Endothelial cell of umbilical vein (primary cell): ENCODE measurements at regions not wholly inside any gene's neighbourhood (a gene's known extent, or its start where the extent isn't known, plus 50 kb on each side); places are given as distances from the start of the nearest gene placed in this dataset.
"Not testable (repeated sequence)": the region's sequence is repeated elsewhere in the genome, so short reads cannot be mapped to it uniquely, and the experiment has no call there.

ENCODE experiments used
- BruUV-seq: library from RNA; stranded (reverse); fragments of 400-500 nt; replicated peaks from 2 replicates; lab custom pipeline; 2021; lab: Mats Ljungman, UMichigan
- CTCF ChIA-PET: fragments of 300-600, 350-600 bp; sonication (Branson Sonifier 250); formaldehyde crosslinking; loops from one replicate; lab custom pipeline; 2021; ENCODE audit warnings: antibody characterized with exemption, inconsistent platforms; lab: Charles Lee
- POLR2A ChIA-PET: fragments of 300-600, 350-600 bp; sonication (Branson Sonifier 250); formaldehyde crosslinking; loops from one replicate; lab custom pipeline; 2021; ENCODE audit warnings: antibody characterized with exemption, inconsistent platforms; lab: Charles Lee
- DNase-seq: peaks from one replicate; pipeline ENCODE4 v3.0.0-alpha.2; 2011; ENCODE audit warnings: low read depth, low spot score
- FAIRE-seq: peaks from 2 replicates; lab custom pipeline; 2011; peaks lifted over from hg19 to GRCh38; lab: Jason Lieb, UNC
- H2AFZ ChIP-seq: 2 replicates; pipeline ENCODE4 v1.6.0; 2012; ENCODE audit warnings: low read depth, low read length, control low read depth, inconsistent platforms
- H3K27ac ChIP-seq: 2 replicates; pipeline ENCODE4 v1.5.1; 2011; ENCODE audit warnings: low read depth, mild to moderate bottlenecking, control low read depth, low read length, moderate library complexity; ENCODE audit not compliant: insufficient read depth
- H3K27me3 ChIP-seq, 2 experiments: 2 replicates each; pipeline versions ENCODE4 v1.6.0 to v1.6.1; 2011; ENCODE audit warnings: low read length in 2 of 2, mixed read lengths in 1 of 2; ENCODE audit not compliant: control insufficient read depth in 2 of 2, insufficient read depth in 2 of 2
- H3K36me3 ChIP-seq, 2 experiments: 2 replicates in 1 of 2; 3 replicates in 1 of 2; pipeline ENCODE4 v1.5.1; 2011; ENCODE audit warnings: low read length in 2 of 2, mild to moderate bottlenecking in 1 of 2, moderate library complexity in 1 of 2; ENCODE audit not compliant: control insufficient read depth in 2 of 2, insufficient read depth in 2 of 2; ENCODE audit errors: extremely low read depth in 1 of 2
- H3K4me1 ChIP-seq: 3 replicates; pipeline ENCODE4 v1.5.1; 2011; ENCODE audit warnings: mild to moderate bottlenecking, low read length; ENCODE audit not compliant: control insufficient read depth, insufficient read depth; ENCODE audit errors: extremely low read depth
- H3K4me2 ChIP-seq: 2 replicates; pipeline ENCODE4 v1.6.1; 2011; ENCODE audit warnings: low read length, control low read depth, mixed read lengths; ENCODE audit not compliant: insufficient read depth
- H3K4me3 ChIP-seq, 3 experiments: fragments of 200-600 bp in 1 of 3; sonication (generic), shearing (Covaris generic) in 1 of 3; replicated peaks in 1 of 3; 2 replicates each; pipeline ENCODE4 v1.5.1; 2011 to 2016; ENCODE audit warnings: control low read depth in 3 of 3, low read length in 3 of 3, mild to moderate bottlenecking in 2 of 3, inconsistent platforms in 1 of 3, low read depth in 1 of 3, moderate library complexity in 1 of 3; ENCODE audit not compliant: insufficient read depth in 1 of 3
- H3K79me2 ChIP-seq: 2 replicates; pipeline ENCODE4 v1.6.0; 2012; ENCODE audit warnings: low read length, inconsistent platforms; ENCODE audit not compliant: control insufficient read depth, insufficient read depth
- H3K9ac ChIP-seq: replicated peaks from 2 replicates; pipeline ENCODE3; 2011; ENCODE audit warnings: low read length, control low read depth; ENCODE audit not compliant: insufficient read depth; ENCODE audit errors: extremely low read depth
- H3K9me1 ChIP-seq: replicated peaks from 3 replicates; pipeline ENCODE4 v1.6.0; 2011; ENCODE audit warnings: mild to moderate bottlenecking, low read length; ENCODE audit not compliant: control insufficient read depth, insufficient read depth; ENCODE audit errors: extremely low read depth
- H3K9me3 ChIP-seq: replicated peaks from 2 replicates; pipeline ENCODE4 v1.5.1; 2012; ENCODE audit warnings: low read length, inconsistent platforms; ENCODE audit not compliant: control insufficient read depth, insufficient read depth
- H4K20me1 ChIP-seq: replicated peaks from 2 replicates; pipeline ENCODE3; 2011; ENCODE audit warnings: mild to moderate bottlenecking, low read length; ENCODE audit not compliant: control insufficient read depth, insufficient read depth; ENCODE audit errors: extremely low read depth
- dilution Hi-C: fragments of 300-500 bp; cut with MboI; formaldehyde crosslinking; loops from one replicate; pipeline ENCODE4 v1.15.0; 2019; ENCODE audit warnings: low sequenced_read_pairs; ENCODE audit not compliant: extremely low pct_ligation_motif_present
- intact Hi-C: fragments of 100-400 bp; cut with micrococcal nuclease; formaldehyde crosslinking; loops from one replicate; pipeline ENCODE4 v1.10.0; 2022

DNA sequence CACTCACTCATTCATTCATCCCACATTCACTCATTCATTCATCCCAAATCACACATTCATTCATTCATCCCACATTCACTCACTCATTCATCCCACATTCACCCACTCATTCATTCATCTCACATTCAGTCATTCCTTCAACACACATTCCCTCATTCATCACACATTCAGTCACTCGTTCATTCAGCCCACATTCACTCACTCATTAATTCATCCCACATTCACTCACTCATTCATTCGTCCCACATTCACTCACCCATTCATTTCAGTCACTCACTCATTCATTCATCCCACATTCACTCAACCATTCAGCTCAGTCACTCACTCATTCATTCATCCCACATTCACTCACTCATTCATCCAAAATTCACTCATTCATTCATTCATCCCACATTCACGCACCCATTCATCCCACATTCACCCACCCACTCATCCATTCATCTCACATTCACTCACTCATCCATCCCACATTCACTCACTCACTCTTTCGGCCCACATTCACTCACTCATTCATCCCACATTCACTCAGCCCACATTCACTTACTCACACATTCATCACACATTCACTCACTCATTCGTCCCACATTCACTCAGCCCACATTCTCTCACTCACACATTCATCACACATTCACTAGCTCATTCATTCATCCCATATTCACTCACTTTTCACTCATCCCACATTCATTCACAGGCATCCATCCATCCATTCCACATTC lies 5469.9 kb upstream of the TPTE start:
- H3K4me2 ChIP-seq, H3K9me1 ChIP-seq, H3K79me2 ChIP-seq, FAIRE-seq, H3K4me1 ChIP-seq, H3K9me3 ChIP-seq, H2AFZ ChIP-seq, CTCF ChIA-PET, H4K20me1 ChIP-seq, H3K9ac ChIP-seq, H3K27ac ChIP-seq, BruUV-seq, dilution Hi-C loops, POLR2A ChIA-PET, DNase-seq, H3K36me3 ChIP-seq, H3K4me3 ChIP-seq, intact Hi-C loops, H3K27me3 ChIP-seq: not testable (repeated sequence)

DNA sequence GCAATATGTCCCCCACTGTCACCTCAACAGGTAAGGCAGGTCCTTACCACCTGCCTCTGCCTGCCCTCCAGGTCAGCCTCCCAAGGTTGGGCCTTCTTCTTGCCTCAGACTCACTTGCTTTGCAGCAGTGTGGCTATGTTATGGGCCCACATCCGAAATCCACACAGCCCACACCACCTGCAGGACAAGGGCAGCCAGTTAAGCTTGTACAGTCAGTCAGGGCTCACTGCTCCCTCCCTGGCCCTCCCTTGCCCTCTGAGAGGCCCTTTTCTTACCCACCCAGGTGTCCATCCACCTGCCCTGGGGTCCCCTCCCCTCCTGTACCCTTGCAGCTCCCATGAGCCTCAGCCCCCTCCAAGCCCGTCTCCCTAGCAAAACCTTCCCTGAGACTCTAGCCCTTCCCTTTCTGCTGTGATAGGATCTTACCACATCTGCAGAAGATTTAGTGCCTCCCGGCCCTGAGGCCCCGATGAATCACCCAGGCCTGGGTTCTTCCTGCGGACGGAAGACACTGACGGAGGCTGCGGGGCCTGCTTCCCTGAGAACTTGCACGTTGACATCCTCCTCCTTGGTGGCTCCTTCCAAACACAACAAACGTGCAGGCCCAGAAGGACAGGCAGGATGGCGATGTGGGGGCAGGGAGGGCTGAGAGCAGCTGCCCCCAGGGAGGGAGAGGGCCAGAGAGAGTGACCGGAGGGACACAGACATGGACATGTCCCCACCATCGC lies 5466.2 kb upstream of the TPTE start:
- H3K9ac ChIP-seq, H3K4me3 ChIP-seq, FAIRE-seq, H3K4me1 ChIP-seq, POLR2A ChIA-PET, H3K9me1 ChIP-seq, H3K79me2 ChIP-seq, H3K4me2 ChIP-seq, H3K27ac ChIP-seq, intact Hi-C loops, DNase-seq, dilution Hi-C loops, H3K27me3 ChIP-seq, CTCF ChIA-PET, H2AFZ ChIP-seq, BruUV-seq, H3K9me3 ChIP-seq, H4K20me1 ChIP-seq, H3K36me3 ChIP-seq: not testable (repeated sequence)

DNA sequence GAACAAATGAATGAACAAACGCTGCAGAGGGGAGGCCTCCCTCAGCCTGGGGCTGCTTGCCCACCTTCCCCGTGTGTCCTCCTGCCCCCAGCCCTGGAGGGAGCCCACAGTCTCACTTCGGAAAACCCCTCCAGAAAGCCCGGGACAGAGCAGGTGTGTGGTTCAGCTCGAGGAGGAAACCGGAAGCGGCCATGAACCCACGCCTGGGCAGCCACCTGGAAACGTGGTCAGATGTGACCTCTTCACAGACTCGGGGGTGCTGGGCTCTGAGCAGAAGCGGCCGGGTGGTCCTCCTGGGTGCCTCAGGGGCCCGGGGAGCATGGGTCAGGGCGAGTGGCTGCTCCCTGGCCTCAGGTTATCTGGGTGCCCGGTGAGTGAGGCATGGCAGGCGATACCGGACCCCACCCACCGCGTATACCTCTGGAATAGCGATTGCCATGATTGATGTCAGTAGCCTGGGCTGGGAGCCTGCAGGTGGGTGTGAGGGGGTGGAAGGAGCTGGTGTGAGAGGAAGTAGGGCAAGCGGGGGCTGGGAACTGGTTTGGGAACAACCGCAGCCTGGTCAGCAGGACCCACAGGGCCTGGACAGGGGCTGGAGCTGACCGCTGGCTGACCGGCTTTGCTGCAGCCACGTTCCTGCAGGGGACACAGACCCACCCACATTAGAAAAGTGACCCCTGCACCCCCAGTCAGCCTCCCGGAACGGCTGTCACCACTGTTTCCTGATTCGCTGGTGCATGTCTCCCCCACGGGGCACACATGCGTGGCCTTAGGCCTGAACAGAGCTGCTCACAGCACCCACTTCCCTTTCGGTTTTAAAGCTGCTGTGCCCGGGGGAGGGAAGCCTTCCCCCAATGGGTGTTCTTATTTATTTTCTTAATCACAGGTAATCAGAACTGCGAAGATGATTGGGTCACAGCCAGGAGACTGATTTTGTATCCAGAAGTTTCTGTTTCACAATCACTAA lies 5465.1 kb upstream of the TPTE start:
- FAIRE-seq, POLR2A ChIA-PET, H3K4me1 ChIP-seq, dilution Hi-C loops, H3K9me1 ChIP-seq, H3K27me3 ChIP-seq, DNase-seq, H4K20me1 ChIP-seq, H2AFZ ChIP-seq, H3K4me2 ChIP-seq, H3K79me2 ChIP-seq, BruUV-seq, H3K27ac ChIP-seq, H3K9ac ChIP-seq, intact Hi-C loops, H3K36me3 ChIP-seq, H3K4me3 ChIP-seq, CTCF ChIA-PET, H3K9me3 ChIP-seq: not testable (repeated sequence)
